Brain microvascular endothelial cell (primary cell): ENCODE measurements at regions not wholly inside any gene's neighbourhood (a gene's known extent, or its start where the extent isn't known, plus 50 kb on each side); places are given as distances from the start of the nearest gene placed in this dataset.

ENCODE experiments used
- DNase-seq: peaks from one replicate; pipeline ENCODE4 v3.0.0-alpha.2; 2020
- H3K27ac ChIP-seq: fragments of 250-450 bp; sonication (Bioruptor Pico); 2 replicates; pipeline ENCODE4 v1.5.1; 2020; ENCODE audit warnings: mild to moderate bottlenecking, moderate library complexity
- H3K27me3 ChIP-seq: fragments of 250-450 bp; sonication (Bioruptor Pico); replicated peaks from 2 replicates; pipeline ENCODE4 v1.5.1; 2020; ENCODE audit warnings: mild to moderate bottlenecking
- H3K36me3 ChIP-seq: fragments of 250-450 bp; sonication (Bioruptor Pico); replicated peaks from 2 replicates; pipeline ENCODE4 v1.5.1; 2020; ENCODE audit warnings: mild to moderate bottlenecking
- H3K4me3 ChIP-seq: 2 replicates; pipeline ENCODE4 v1.5.1; 2011; ENCODE audit warnings: low read depth, mild to moderate bottlenecking, control low read depth, low read length, moderate library complexity
- in situ Hi-C: cut with HindIII; loops from 2 replicates; pipeline ENCODE4 v1.10.0; 2017; ENCODE audit warnings: low sequenced_read_pairs, low pct_ligation_motif_present
- TF ChIP-seq, protein P1 (sequence below): IDR thresholded peaks from 2 replicates; pipeline ENCODE4 v1.5.1; 2011; ENCODE audit warnings: low read depth, mild to moderate bottlenecking, moderate library complexity, low read length, control low read depth, inconsistent platforms; ENCODE audit errors: missing control alignments

DNA sequence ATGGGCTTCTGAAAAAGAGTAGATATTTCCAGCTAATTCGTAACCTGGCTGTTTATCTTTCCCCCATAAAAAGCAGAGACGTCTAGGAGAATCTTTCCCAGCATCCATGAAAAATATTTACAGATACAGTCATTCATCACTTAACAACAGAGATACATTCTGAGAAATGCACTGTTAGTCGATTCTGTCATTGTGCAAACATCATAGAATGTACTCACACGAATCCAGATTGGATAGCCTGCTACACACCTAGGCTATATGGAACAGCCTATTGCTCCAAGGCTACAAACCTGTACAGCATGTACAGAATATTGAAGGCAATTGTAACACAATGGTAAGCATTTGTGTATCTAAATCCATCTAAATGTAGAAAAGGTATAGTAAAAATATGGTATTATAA is 530.2 kb upstream of the NBEA start:
- H3K4me3 ChIP-seq = no peak overlapping the region
- no peaks in the 10 kb centered on the region for H3K27me3 ChIP-seq
- TF ChIP-seq, protein P1, sequence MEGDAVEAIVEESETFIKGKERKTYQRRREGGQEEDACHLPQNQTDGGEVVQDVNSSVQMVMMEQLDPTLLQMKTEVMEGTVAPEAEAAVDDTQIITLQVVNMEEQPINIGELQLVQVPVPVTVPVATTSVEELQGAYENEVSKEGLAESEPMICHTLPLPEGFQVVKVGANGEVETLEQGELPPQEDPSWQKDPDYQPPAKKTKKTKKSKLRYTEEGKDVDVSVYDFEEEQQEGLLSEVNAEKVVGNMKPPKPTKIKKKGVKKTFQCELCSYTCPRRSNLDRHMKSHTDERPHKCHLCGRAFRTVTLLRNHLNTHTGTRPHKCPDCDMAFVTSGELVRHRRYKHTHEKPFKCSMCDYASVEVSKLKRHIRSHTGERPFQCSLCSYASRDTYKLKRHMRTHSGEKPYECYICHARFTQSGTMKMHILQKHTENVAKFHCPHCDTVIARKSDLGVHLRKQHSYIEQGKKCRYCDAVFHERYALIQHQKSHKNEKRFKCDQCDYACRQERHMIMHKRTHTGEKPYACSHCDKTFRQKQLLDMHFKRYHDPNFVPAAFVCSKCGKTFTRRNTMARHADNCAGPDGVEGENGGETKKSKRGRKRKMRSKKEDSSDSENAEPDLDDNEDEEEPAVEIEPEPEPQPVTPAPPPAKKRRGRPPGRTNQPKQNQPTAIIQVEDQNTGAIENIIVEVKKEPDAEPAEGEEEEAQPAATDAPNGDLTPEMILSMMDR = no peak
- in situ Hi-C loops = no loop called here
- no peak overlapping the region for H3K27ac ChIP-seq
- DNase-seq = no peak
- H3K36me3 ChIP-seq = no peaks in the 10 kb centered on the region

DNA sequence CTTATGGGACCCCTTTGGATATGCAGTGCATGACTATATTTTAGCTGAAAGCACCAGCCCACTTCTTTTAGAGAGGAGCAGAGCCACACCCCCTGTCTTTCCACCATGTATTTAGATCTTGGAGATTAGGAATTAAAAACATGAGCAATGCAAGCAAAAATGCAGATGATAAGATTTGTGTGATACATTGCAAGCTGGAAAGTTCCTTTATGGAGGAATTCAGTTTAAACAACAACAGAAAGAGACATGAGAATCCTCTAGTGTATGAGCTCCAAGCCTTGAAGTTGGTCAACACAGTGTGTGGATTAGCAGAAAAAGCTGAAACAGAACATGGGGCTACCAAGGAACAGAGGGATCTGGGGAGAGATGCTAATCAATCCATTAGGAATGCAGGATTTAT is 529.8 kb upstream of the NBEA start:
- TF ChIP-seq, protein P1 = no peak
- in situ Hi-C loops = no loop called here
- no peak overlapping the region for H3K27ac ChIP-seq

DNA sequence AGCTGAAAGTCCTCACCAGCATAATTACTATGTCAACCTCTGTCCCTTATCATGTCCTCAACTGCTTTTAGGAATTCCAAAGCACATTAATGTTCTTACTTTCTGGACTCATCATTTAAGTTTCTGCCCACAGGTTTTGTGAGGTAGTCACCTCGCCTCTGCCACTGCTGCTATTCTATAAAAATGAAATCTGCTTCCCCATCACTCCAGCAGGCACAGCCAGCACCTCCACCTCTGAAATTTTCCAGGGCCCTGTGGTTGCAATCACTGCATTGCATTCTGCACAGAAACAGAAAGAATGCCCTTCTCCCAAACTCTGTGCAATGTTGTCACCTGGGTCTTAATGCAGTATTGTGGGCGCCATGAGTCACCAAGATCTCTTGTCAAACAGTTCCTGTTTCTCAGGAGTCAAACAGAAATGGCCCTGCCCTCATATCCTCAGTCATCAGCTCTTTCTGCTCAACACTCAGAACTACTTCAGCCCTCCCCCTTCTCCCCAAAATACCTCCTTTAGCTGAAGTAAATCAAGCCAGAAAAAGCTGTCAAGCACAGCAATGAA is 529.2 kb upstream of the NBEA start:
- in situ Hi-C loops = no loop called here
- no peaks in the 10 kb centered on the region for H3K27me3 ChIP-seq
- TF ChIP-seq, protein P1 = no peak
- peak; percentile 41 for DNase-seq
- H3K36me3 ChIP-seq = no peaks in the 10 kb centered on the region
- no peak overlapping the region for H3K27ac ChIP-seq
- no peak overlapping the region for H3K4me3 ChIP-seq

More for the DNA sequence above, 529.8 kb upstream of the NBEA start:
- no peak overlapping the region for H3K4me3 ChIP-seq
- H3K36me3 ChIP-seq = no peaks in the 10 kb centered on the region
- no peaks in the 10 kb centered on the region for H3K27me3 ChIP-seq
- DNase-seq = no peak

DNA sequence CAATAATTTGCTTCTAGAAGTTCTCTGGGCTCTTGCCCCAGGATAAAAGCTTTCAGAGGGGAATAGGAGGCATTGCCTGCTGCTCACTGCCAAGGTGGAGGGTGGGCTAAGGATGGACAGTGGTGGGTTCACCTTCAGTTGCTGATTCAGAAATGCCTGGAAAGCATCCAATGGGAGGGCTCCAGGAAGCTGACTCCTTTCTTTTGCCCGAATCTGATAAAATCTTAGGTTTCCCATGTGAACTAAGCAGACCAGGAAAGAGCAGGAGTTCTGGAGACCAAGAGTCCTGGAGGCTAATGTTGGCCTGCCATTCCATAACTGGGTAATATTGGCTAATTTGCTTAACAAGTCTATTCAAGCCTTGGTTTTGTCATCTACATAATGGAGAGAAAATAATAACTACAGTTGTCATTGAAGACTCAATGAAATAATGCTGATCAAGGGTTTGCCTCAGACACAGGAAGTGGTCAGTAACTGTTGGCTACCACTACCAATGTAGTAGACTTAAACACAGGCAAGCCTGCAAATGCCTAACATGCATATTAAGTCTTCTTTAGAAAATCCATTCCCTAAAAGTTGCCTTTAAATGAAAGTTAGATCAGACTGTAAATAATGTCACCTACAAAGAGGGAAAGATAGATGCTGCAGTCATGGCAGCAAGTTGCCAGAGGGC is 528.4 kb upstream of the NBEA start:
- DNase-seq = no peak
- TF ChIP-seq, protein P1 = no peak
- no peak overlapping the region for H3K4me3 ChIP-seq
- in situ Hi-C loops = no loop called here
- H3K36me3 ChIP-seq = no peaks in the 10 kb centered on the region
- H3K27ac ChIP-seq = no peak overlapping the region
- no peaks in the 10 kb centered on the region for H3K27me3 ChIP-seq

DNA sequence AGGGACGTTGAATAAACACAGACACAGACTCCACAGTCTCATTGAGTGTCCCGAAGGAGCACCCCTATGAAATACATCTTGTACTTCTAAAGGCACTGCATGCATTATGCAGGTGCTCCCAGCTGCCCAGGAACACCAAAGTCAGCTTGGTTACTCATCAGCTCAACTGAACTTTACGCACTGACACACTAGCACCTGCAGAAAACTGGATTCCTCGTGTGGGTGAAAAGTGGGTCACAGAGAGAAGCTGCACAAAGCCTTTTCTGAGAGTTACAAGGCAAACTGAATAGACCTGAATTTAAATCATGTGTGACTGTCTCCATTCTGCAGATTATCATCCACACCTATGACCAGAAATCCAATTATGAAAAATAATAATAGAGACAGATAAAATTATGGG is 527.5 kb upstream of the NBEA start:
- TF ChIP-seq, protein P1 = no peak
- in situ Hi-C loops = no loop called here
- H3K4me3 ChIP-seq = no peak overlapping the region
- no peak overlapping the region for H3K27ac ChIP-seq
- no peaks in the 10 kb centered on the region for H3K27me3 ChIP-seq
- DNase-seq = no peak
- H3K36me3 ChIP-seq = no peaks in the 10 kb centered on the region

DNA sequence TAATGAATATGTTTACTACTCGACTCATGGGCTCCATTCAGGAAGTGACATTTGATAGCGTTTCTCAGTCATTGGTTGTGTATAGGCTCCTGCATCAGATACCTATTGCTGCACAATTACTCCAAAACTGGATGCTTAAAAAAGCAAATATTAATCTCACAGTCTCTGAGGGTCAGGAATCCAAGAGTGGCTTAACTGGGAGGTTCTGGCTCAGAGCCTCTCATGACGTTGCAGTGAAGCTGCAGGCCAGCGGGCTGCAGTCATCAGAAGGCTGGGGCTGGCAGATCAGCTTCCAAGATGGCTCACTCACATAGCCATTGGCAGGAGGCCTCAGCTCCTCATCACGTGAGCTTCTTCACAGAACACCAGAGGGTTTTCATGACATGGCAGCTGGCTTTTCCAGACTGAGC is 525.1 kb upstream of the NBEA start:
- TF ChIP-seq, protein P1 = no peak
- in situ Hi-C loops = no loop called here
- Histone ChIP-seq H3K36me3 (no peaks in the 10 kb centered on the region), H3K27ac (no peak overlapping the region), H3K27me3 (no peaks in the 10 kb centered on the region), H3K4me3 (no peak overlapping the region)
- DNase-seq = no peak
